Spleen (tissue), 11 donors: ENCODE measurements at regions not wholly inside any gene's neighbourhood (a gene's known extent, or its start where the extent isn't known, plus 50 kb on each side); places are given as distances from the start of the nearest gene placed in this dataset.

Experiments used
- DNase-seq: peaks from one replicate; pipeline ENCODE4 v3.0.0-alpha.2; 2020
- H3K27ac ChIP-seq, 8 donors: fragments of 200-600 bp; sonication (generic) in 7 of 8; 1 replicate in 4 of 8; 2 replicates in 4 of 8; pipeline versions ENCODE4 v1.5.0 to v1.8.0; 2016 to 2021; ENCODE audit warnings: inconsistent platforms in 4 of 8, mild to moderate bottlenecking in 4 of 8, moderate library complexity in 1 of 8
- H3K27me3 ChIP-seq, 7 donors: fragments of 200-600 bp; sonication (generic) in 6 of 7; replicated peaks in 1 of 7; 1 replicate in 4 of 7; 2 replicates in 3 of 7; pipeline versions ENCODE4 v1.5.0 to v1.8.0; 2016 to 2021; ENCODE audit warnings: inconsistent platforms in 3 of 7, mild to moderate bottlenecking in 1 of 7
- H3K36me3 ChIP-seq, 6 donors: fragments of 200-600 bp; sonication (generic) in 5 of 6; 1 replicate in 4 of 6; 2 replicates in 2 of 6; pipeline versions ENCODE4 v1.5.0 to v1.8.0; 2016 to 2021; ENCODE audit warnings: inconsistent platforms in 2 of 6
- H3K4me1 ChIP-seq, 6 donors: fragments of 200-600 bp; sonication (generic) in 5 of 6; 1 replicate in 3 of 6; 2 replicates in 3 of 6; pipeline versions ENCODE4 v1.5.0 to v1.8.0; 2016 to 2021; ENCODE audit warnings: inconsistent platforms in 3 of 6
- H3K4me3 ChIP-seq, 8 donors: fragments of 200-600 bp; sonication (generic) in 7 of 8; 1 replicate in 4 of 8; 2 replicates in 4 of 8; pipeline versions ENCODE4 v1.5.0 to v1.8.0; 2016 to 2021; ENCODE audit warnings: inconsistent platforms in 4 of 8, mild to moderate bottlenecking in 4 of 8, moderate library complexity in 2 of 8
- H3K9me3 ChIP-seq, 8 donors: fragments of 200-600 bp; sonication (generic) in 7 of 8; 1 replicate in 4 of 8; 2 replicates in 4 of 8; pipeline versions ENCODE4 v1.5.0 to v1.8.0; 2016 to 2021; ENCODE audit warnings: inconsistent platforms in 4 of 8
- POLR2A ChIP-seq, 3 donors: fragments of 450-650 bp; IDR thresholded peaks; one replicate each; pipeline ENCODE4 v1.5.1; 2017; ENCODE audit warnings: antibody characterized with exemption in 3 of 3, mild to moderate bottlenecking in 1 of 3
- POLR2AphosphoS5 ChIP-seq, 3 donors: sonication (generic); formaldehyde crosslinking; IDR thresholded peaks; one replicate each; pipeline ENCODE4 v1.5.1; 2017; ENCODE audit warnings: antibody characterized with exemption in 3 of 3
- WGBS, 5 donors: extraction: QIAGEN DNeasy Blood & Tissue Kit in 3 of 5; methylation state at CpG; one replicate each; pipeline versions ENCODE4 v1.1.5 to v1.1.7; 2013 to 2018; 5-methylcytosine and 5-hydroxymethylcytosine counted together
- intact Hi-C: fragments of 100-400 bp; cut with DNase I; formaldehyde crosslinking; loops from one replicate; pipeline ENCODE4 v1.15.0; 2023; ENCODE audit warnings: low total_unique reads
- TF ChIP-seq, protein P1 (sequence below), 11 experiments: fragments of 200-600 bp in 7 of 11; fragments of 450-650 bp in 4 of 11; sonication (generic) in 4 of 11; IDR thresholded peaks in 8 of 11; conservative IDR thresholded peaks in 3 of 11; 1 replicate in 7 of 11; 2 replicates in 4 of 11; pipeline versions ENCODE4 v1.4.0 to v1.8.0; 2016 to 2021; ENCODE audit warnings: antibody characterized with exemption in 11 of 11, inconsistent platforms in 4 of 11, mild to moderate bottlenecking in 1 of 11
- donor health status: healthy with polysubstance abuse.
- donor health status: DM: no; HTN: no; CAD: no; lungs with moderate emphysema.
- donor health status: DM: no; HTN: no; CAD: no.
- donor health status: Bipolar disorder and iron deficiency.
- donor health status: healthy.
- donor health status: DM: no; HTN: no; CAD: no.
- donor health status: DM: yes; HTN: yes; CAD: no.

DNA sequence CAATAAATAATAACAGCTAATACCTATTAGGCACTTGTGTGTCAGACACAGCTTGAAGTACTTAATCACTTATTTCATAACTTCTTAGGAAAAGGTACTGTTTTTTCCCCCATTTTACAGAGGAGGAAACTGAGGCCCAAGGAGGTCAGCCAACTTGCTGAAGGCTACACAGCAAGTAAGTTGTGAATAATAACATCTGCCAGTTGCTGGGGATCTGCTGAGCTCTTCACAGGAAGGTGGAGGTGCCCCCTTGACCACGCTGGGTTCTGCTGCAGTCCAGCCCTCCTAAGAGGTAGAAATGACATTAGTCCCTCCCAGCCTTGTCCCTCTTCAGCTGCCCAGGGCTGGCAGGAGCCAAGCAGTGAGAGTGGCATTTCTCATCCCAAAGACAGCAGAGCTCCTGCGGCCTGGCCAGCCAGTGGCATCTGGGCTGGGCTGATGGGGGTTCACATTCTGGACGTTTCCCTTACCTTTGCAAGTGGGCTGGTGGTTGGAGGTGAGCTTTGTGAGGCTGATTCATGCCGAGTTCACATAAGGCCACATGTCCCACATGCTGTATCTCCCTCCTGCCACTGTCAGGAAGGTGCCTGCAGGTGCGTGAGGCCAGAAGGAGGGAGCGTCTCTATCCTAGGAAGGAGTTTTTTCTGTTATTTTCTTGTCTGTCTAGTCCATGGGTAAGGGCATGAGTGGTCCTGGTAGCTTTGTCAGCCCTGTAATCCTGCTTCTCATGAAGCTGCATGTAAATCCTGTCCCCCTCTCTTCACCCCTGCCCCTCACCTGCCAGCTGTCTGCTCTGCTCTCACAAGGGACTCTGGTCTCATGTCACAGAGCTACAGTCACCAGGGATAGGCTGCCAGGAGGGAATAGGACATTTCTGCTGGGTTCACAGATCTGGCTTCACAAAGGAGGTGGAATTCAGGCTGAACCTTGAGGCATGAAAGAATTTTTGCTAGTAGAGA, 171.7 kb downstream of the MACROH2A1 start:
- H3K27ac ChIP-seq, result no peak overlapping the region
- TF ChIP-seq, protein P1, sequence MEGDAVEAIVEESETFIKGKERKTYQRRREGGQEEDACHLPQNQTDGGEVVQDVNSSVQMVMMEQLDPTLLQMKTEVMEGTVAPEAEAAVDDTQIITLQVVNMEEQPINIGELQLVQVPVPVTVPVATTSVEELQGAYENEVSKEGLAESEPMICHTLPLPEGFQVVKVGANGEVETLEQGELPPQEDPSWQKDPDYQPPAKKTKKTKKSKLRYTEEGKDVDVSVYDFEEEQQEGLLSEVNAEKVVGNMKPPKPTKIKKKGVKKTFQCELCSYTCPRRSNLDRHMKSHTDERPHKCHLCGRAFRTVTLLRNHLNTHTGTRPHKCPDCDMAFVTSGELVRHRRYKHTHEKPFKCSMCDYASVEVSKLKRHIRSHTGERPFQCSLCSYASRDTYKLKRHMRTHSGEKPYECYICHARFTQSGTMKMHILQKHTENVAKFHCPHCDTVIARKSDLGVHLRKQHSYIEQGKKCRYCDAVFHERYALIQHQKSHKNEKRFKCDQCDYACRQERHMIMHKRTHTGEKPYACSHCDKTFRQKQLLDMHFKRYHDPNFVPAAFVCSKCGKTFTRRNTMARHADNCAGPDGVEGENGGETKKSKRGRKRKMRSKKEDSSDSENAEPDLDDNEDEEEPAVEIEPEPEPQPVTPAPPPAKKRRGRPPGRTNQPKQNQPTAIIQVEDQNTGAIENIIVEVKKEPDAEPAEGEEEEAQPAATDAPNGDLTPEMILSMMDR (IDR thresholded peaks at IDR 0.05 in 8 of 11, conservative IDR thresholded peaks at IDR 0.05 in 3 of 11), result no peak
- TF ChIP-seq POLR2A (IDR thresholded peaks at IDR 0.05), result no peak
- TF ChIP-seq POLR2AphosphoS5 (IDR thresholded peaks at IDR 0.05), result no peak
- WGBS, 5 donors, result 50 to 79% (median 71%) methylated on average over 5 to 6 of the region's 6 CpGs
- DNase-seq, result peak; percentile 38
- no peaks in the 10 kb centered on the region for H3K9me3 ChIP-seq
- no peaks in the 10 kb centered on the region for H3K36me3 ChIP-seq
- intact Hi-C loops, result no loop called here
- H3K4me3 ChIP-seq, result no peak overlapping the region
- peaks cover 0 to 27% (median 0%) of the 10 kb centered on the region in 6 donors for H3K4me1 ChIP-seq
- H3K27me3 ChIP-seq, result peaks cover 0 to 7% (median 0%) of the 10 kb centered on the region in 7 donors

DNA sequence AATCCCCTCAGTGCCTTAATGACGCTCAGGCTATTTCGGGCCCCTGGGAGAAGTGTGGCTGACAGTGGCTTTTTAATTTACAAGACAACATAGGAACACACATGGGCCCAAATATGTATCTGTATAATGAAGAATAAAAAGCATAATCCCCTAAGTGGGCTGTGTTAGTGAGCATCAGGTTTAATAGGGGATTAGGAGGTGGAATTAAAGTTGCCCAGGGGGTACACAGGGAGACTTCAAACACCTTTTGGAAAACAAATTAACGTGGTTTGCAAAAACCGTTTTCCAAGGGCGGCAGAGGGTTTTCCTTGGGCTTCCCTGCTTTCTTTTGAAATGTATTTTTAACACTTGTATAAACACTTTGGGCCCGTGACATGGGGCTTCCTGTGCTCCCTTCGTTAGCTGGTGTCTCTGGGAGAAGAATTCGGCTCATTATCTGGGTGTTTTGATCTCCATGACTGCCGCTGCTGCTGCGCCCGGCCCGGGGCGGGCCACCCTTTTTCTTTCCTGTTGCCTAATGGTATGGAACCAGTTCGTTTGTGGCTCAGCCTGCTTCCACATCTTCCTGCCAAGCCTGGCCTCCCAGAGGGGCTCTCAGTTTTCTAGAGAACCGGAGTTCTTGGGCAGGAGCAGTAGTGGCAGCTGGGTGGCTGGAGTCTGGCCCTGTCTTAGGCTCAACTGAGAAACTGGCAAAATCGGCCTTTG, 173.0 kb downstream of the MACROH2A1 start:
- H3K9me3 ChIP-seq, result no peaks in the 10 kb centered on the region
- WGBS, 5 donors, result 24 to 51% (median 34%) methylated on average over 16 of the region's 16 CpGs
- DNase-seq, result peak; percentile 58
- no peaks in the 10 kb centered on the region for H3K36me3 ChIP-seq
- intact Hi-C loops, result no loop called here
- peaks cover 0 to 27% (median 0%) of the 10 kb centered on the region in 6 donors for H3K4me1 ChIP-seq
- TF ChIP-seq, protein P1 (IDR thresholded peaks at IDR 0.05 in 8 of 11, conservative IDR thresholded peaks at IDR 0.05 in 3 of 11), result no peak
- TF ChIP-seq POLR2AphosphoS5 (IDR thresholded peaks at IDR 0.05) (no peak), POLR2A (IDR thresholded peaks at IDR 0.05) (no peak)
- H3K27ac ChIP-seq, result no peak overlapping the region
- no peak overlapping the region for H3K4me3 ChIP-seq
- H3K27me3 ChIP-seq, result peaks cover 0 to 7% (median 0%) of the 10 kb centered on the region in 7 donors

DNA sequence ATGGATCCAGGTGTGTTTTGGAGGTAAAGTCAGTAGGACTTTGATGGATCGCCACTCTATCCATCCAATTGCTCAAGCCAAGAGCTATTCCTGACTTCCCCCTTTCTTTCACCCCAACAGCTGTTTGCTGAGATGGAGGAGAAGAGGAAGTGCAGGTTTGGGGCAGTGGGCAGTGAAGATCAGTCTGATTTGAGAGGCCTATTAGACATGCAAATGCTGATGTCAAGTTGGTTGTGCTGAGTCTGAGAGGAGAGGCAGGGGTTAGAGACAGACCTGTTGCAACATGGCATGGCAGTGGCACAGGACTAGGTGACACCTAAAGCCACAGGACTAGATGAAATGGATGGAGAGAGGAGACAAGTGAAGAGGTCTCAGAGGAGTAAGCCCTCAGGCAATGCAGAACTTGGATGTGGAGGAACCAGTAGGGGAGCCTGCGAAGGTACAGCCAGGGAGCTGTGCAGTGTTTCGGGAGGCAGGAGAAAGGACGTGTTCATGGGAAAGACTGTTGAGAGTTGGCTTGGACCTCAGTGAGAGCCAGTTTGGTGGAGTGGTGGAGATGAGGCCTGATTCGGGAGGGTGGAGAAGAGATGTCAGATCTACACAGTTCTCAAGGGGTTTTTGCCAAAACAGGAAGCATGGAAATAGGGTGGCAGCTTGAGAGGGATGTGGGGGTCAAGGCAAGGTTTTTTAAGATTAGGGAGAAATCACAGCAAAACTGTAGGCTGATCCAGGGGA, 175.0 kb downstream of the MACROH2A1 start:
- Histone ChIP-seq H3K27ac (no peak overlapping the region), H3K4me1 (peaks cover 0 to 16% (median 0%) of the 10 kb centered on the region in 6 donors), H3K9me3 (no peaks in the 10 kb centered on the region), H3K4me3 (no peak overlapping the region), H3K36me3 (no peaks in the 10 kb centered on the region), H3K27me3 (peaks cover 0 to 7% (median 0%) of the 10 kb centered on the region in 7 donors)
- intact Hi-C loops, result no loop called here
- DNase-seq, result peak; percentile 27
- WGBS, 5 donors, result 45 to 64% (median 57%) methylated on average over 5 of the region's 5 CpGs
- TF ChIP-seq POLR2A (IDR thresholded peaks at IDR 0.05) (no peak), POLR2AphosphoS5 (IDR thresholded peaks at IDR 0.05) (no peak)
- TF ChIP-seq, protein P1 (IDR thresholded peaks at IDR 0.05 in 8 of 11, conservative IDR thresholded peaks at IDR 0.05 in 3 of 11), result no peak
